CD14-positive monocyte (primary cell): ENCODE measurements at regions not wholly inside any gene's neighbourhood (a gene's known extent, or its start where the extent isn't known, plus 50 kb on each side); places are given as distances from the start of the nearest gene placed in this dataset.
"Not testable (repeated sequence)": the region's sequence is repeated elsewhere in the genome, so short reads cannot be mapped to it uniquely, and the experiment has no call there.

Source experiments
- DNase-seq, 3 donors: peaks; one replicate each; pipeline ENCODE4 v3.0.0-alpha.2; 2011 to 2022
- H2AFZ ChIP-seq: 2 replicates; pipeline ENCODE4 v1.6.0; 2012; ENCODE audit warnings: mild to moderate bottlenecking, low read depth, low read length, inconsistent platforms; ENCODE audit not compliant: insufficient read depth, poor library complexity, severe bottlenecking
- H3K27ac ChIP-seq, 2 donors: 1 replicate in 1 of 2; 2 replicates in 1 of 2; pipeline ENCODE4 v1.5.1; 2012 to 2013; ENCODE audit warnings: low read length in 2 of 2, control low read depth in 1 of 2, inconsistent platforms in 1 of 2, low read depth in 1 of 2, mild to moderate bottlenecking in 1 of 2
- H3K27me3 ChIP-seq, 2 donors: one replicate each; pipeline versions ENCODE4 v1.6.0 to v1.6.1; 2011 to 2013; ENCODE audit warnings: low read length in 2 of 2; ENCODE audit not compliant: control insufficient read depth in 2 of 2, insufficient read depth in 2 of 2
- H3K36me3 ChIP-seq, 2 donors: replicated peaks in 1 of 2; 1 replicate in 1 of 2; 2 replicates in 1 of 2; pipeline versions ENCODE4 v1.5.1 to v1.6.1; 2012 to 2013; ENCODE audit warnings: low read length in 2 of 2, control low read depth in 1 of 2, inconsistent platforms in 1 of 2, mild to moderate bottlenecking in 1 of 2; ENCODE audit not compliant: insufficient read depth in 2 of 2, control insufficient read depth in 1 of 2
- H3K4me1 ChIP-seq, 2 donors: 1 replicate in 1 of 2; 2 replicates in 1 of 2; pipeline versions ENCODE4 v1.5.1 to v1.6.1; 2012 to 2013; ENCODE audit warnings: low read length in 2 of 2, control low read depth in 1 of 2, inconsistent platforms in 1 of 2, mild to moderate bottlenecking in 1 of 2, moderate library complexity in 1 of 2; ENCODE audit not compliant: insufficient read depth in 2 of 2, control insufficient read depth in 1 of 2
- H3K4me2 ChIP-seq: replicated peaks from 2 replicates; pipeline ENCODE3; 2012; ENCODE audit warnings: low read length, moderate library complexity, mild to moderate bottlenecking; ENCODE audit not compliant: poor library complexity, severe bottlenecking; ENCODE audit errors: extremely low read depth
- H3K4me3 ChIP-seq, 3 experiments: fragments of 200-600 bp in 1 of 3; sonication (generic) in 1 of 3; replicated peaks in 1 of 3; 1 replicate in 2 of 3; 2 replicates in 1 of 3; pipeline ENCODE4 v1.5.1; 2011 to 2013; ENCODE audit warnings: low read length in 3 of 3, mild to moderate bottlenecking in 3 of 3, control low read depth in 2 of 3, low read depth in 2 of 3, inconsistent platforms in 1 of 3, moderate library complexity in 1 of 3
- H3K79me2 ChIP-seq: 2 replicates; pipeline ENCODE4 v1.6.0; 2012; ENCODE audit warnings: mild to moderate bottlenecking, control low read depth, inconsistent platforms, low read length, moderate library complexity; ENCODE audit not compliant: insufficient read depth
- H3K9ac ChIP-seq: 2 replicates; pipeline ENCODE4 v1.6.0; 2017; ENCODE audit warnings: low read length, mild to moderate bottlenecking; ENCODE audit not compliant: insufficient read depth, poor library complexity, severe bottlenecking
- H3K9me3 ChIP-seq, 2 donors: replicated peaks in 1 of 2; 1 replicate in 1 of 2; 2 replicates in 1 of 2; pipeline versions ENCODE4 v1.5.1 to v1.6.1; 2012 to 2013; ENCODE audit warnings: low read length in 2 of 2, control low read depth in 1 of 2; ENCODE audit not compliant: control insufficient read depth in 1 of 2, insufficient read depth in 1 of 2
- H4K20me1 ChIP-seq: 2 replicates; pipeline ENCODE4 v1.6.0; 2012; ENCODE audit warnings: mild to moderate bottlenecking, low read length, control low read depth, moderate library complexity; ENCODE audit not compliant: insufficient read depth
- H3K27ac Mint-ChIP-seq, 7 donors: one replicate each; pipeline ENCODE4 v1.8.0; 2020; ENCODE audit warnings: mild to moderate bottlenecking in 7 of 7, mixed read lengths in 7 of 7, moderate library complexity in 6 of 7, inconsistent platforms in 2 of 7
- H3K27me3 Mint-ChIP-seq, 3 donors: one replicate each; pipeline ENCODE4 v1.8.0; 2021 to 2022; ENCODE audit warnings: low read depth in 3 of 3, mild to moderate bottlenecking in 3 of 3, mixed read lengths in 3 of 3, moderate library complexity in 3 of 3, inconsistent platforms in 1 of 3
- H3K36me3 Mint-ChIP-seq, 2 donors: one replicate each; pipeline ENCODE4 v1.8.0; 2020; ENCODE audit warnings: mixed read lengths in 2 of 2, inconsistent platforms in 1 of 2, mild to moderate bottlenecking in 1 of 2
- H3K4me1 Mint-ChIP-seq: one replicate; pipeline ENCODE4 v1.8.0; 2020; ENCODE audit warnings: mild to moderate bottlenecking, mixed read lengths
- H3K4me3 Mint-ChIP-seq, 2 donors: one replicate each; pipeline ENCODE4 v1.8.0; 2020; ENCODE audit warnings: mild to moderate bottlenecking in 2 of 2, mixed read lengths in 2 of 2, moderate library complexity in 1 of 2
- H3K9me3 Mint-ChIP-seq, 7 donors: one replicate each; pipeline ENCODE4 v1.8.0; 2020 to 2022; ENCODE audit warnings: mixed read lengths in 7 of 7, mild to moderate bottlenecking in 6 of 7, moderate library complexity in 6 of 7, inconsistent platforms in 2 of 7
- CTCF ChIP-seq: fragments of 200-600 bp; IDR thresholded peaks from one replicate; pipeline ENCODE4 v1.8.0; 2022; ENCODE audit warnings: antibody characterized with exemption, mild to moderate bottlenecking
- WGBS: methylation state at CpG from one replicate; pipeline ENCODE4 v1.1.5; 2013; ENCODE audit warnings: missing lambda C conversion rate; ENCODE audit not compliant: insufficient coverage; 5-methylcytosine and 5-hydroxymethylcytosine counted together
- intact Hi-C, 2 donors: fragments of 100-400 bp; cut with micrococcal nuclease; formaldehyde crosslinking; loops; one replicate each; pipeline versions ENCODE4 v1.15.0 to v1.15.1; 2023

GRCh38 chr1:200288226-200288625, 121.6 kb downstream of the ZNF281 start:
- Histone ChIP-seq H2AFZ (no peak overlapping the region), H3K4me2 (no peak overlapping the region), H3K9ac (no peak overlapping the region), H3K4me3 (no peak overlapping the region), H3K27ac (no peak overlapping the region), H3K4me1 (no peaks in the 10 kb centered on the region), H3K9me3 (no peaks in the 10 kb centered on the region), H4K20me1 (no peaks in the 10 kb centered on the region), H3K36me3 (no peaks in the 10 kb centered on the region), H3K79me2 (no peaks in the 10 kb centered on the region), H3K27me3 (no peaks in the 10 kb centered on the region)
- Mint-ChIP-seq H3K9me3 (peaks cover 0 to 1% (median 0%) of the 10 kb centered on the region in 7 donors), H3K36me3 (no peaks in the 10 kb centered on the region), H3K27me3 (no peaks in the 10 kb centered on the region), H3K4me1 (peaks cover 6% of the 10 kb centered on the region), H3K4me3 (no peak overlapping the region), H3K27ac (peak overlapping the region in 1 of 7 donors; percentile 7)
- 83% methylated on average over 1 of the region's 5 CpGs for whole genome bisulfite sequencing
- intact Hi-C loops = loop anchor here (10.0 kb wide), 2 partner anchors 197 to 207 kb away; no protein-coding TSS in a partner anchor
- DNase-seq = no peak
- no peak for TF ChIP-seq CTCF

DNA sequence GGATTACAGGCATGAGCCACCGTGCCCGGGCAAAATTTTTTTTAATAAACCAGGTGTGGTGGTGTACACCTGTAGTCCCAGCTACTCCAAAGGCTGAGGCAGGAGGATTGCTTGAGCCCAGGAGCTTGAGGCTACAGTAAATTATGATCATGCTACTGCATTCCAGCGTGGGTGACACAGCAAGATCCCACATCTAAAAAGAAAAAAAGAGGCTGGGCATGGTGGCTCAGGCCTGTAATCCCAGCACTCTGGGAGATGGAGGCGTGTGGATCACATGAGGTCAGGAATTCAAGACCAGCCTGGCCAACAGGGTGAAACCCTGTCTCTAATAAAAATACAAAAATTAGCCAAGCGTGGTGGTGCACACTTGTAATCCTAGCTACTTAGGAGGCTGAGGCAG, 125.6 kb downstream of the ZNF281 start:
- H3K27ac Mint-ChIP-seq, H3K4me2 ChIP-seq: not testable (repeated sequence)
- intact Hi-C loops = loop anchor here (10.0 kb wide), 2 partner anchors 201 to 211 kb away; no protein-coding TSS in a partner anchor

More for the DNA sequence above, 125.6 kb downstream of the ZNF281 start:
- not testable (repeated sequence) for H3K4me1 ChIP-seq, H3K27me3 Mint-ChIP-seq, H3K9ac ChIP-seq, H2AFZ ChIP-seq, DNase-seq, H3K36me3 ChIP-seq, H3K27ac ChIP-seq, H4K20me1 ChIP-seq, H3K4me3 ChIP-seq, H3K9me3 ChIP-seq, H3K4me1 Mint-ChIP-seq, H3K79me2 ChIP-seq, H3K36me3 Mint-ChIP-seq, H3K9me3 Mint-ChIP-seq, H3K27me3 ChIP-seq, H3K4me3 Mint-ChIP-seq
- WGBS = 100% methylated on average over 3 of the region's 5 CpGs
